Motor neuron (in vitro differentiated cells): ENCODE measurements at regions not wholly inside any gene's neighbourhood (a gene's known extent, or its start where the extent isn't known, plus 50 kb on each side); places are given as distances from the start of the nearest gene placed in this dataset.
"Not testable (repeated sequence)": the region's sequence is repeated elsewhere in the genome, so short reads cannot be mapped to it uniquely, and the experiment has no call there.

Experiments
- ATAC-seq, 8 experiments: fragments of 200-7000 bp; cut with Tn5 transposase; replicated peaks in 6 of 8; 2 replicates each; pipeline ENCODE4 v1.8.0; 2021; ENCODE audit warnings: mild to moderate bottlenecking in 8 of 8, moderate library complexity in 8 of 8
- H3K27ac ChIP-seq, 2 donors: fragments of 250-450 bp; sonication (Bioruptor Pico); 2 replicates each; pipeline ENCODE4 v1.9.0; 2021; ENCODE audit warnings: antibody characterized with exemption in 2 of 2, mild to moderate bottlenecking in 2 of 2, moderate library complexity in 1 of 2
- H3K4me1 ChIP-seq, 2 donors: fragments of 250-450 bp; sonication (Bioruptor Pico); replicated peaks in 1 of 2; 2 replicates each; pipeline ENCODE4 v1.6.1; 2021; ENCODE audit warnings: antibody characterized with exemption in 2 of 2, mild to moderate bottlenecking in 2 of 2, moderate library complexity in 1 of 2
- H3K4me3 ChIP-seq, 5 donors: fragments of 250-450 bp; sonication (Bioruptor Pico); 2 replicates each; pipeline ENCODE4 v1.9.0; 2021; ENCODE audit warnings: antibody characterized with exemption in 5 of 5, mild to moderate bottlenecking in 5 of 5, moderate library complexity in 4 of 5
- WGBS, 10 experiments: fragments of 450-650 bp; shearing (Covaris generic); methylation state at CpG; one replicate each; pipeline ENCODE4 v1.0.0; 2022; 5-methylcytosine and 5-hydroxymethylcytosine counted together
- in situ Hi-C, 9 experiments: fragments of 400-800 bp; cut with MboI; loops; one replicate each; pipeline ENCODE4 v1.15.0; 2021; ENCODE audit warnings: low sequenced_read_pairs in 9 of 9, low pct_unique_long_range_greater_than_20kb in 2 of 9; ENCODE audit not compliant: unreplicated experiment in 9 of 9

DNA sequence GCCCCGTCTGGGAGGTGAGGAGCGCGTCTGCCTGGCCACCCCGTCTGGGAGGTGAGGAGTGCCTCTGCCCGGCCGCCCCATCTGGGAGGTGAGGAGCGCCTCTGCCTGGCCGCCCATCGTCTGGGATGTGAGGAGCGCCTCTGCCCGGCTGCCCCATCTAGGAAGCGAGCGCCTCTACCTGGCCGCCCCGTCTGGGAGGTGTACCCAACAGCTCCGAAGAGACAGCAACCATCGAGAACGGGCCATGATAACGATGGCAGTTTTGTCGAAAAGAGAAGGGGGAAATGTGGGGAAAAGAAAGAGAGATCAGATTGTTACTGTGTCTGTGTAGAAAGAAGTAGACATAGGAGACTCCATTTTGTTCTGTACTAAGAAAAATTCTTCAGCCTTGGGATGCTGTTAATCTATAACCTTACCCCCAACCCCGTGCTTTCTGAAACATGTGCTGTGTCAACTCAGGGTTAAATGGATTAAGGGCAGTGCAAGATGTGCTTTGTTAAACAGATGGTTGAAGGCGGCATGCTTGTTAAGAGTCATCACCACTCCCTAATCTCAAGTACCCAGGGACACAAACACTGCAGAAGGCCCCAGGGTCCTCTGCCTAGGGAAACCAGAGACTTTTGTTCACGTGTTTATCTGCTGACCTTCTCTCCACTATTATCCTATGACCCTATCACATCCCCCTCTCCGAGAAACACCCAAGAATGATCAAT is 137.0 kb upstream of the PALMD start:
- 14 to 100% (median 53%) methylated on average over 1 to 10 of the region's 24 CpGs; no CpG with 5 or more reads in 2 of the 10 experiments for WGBS, 10 experiments
- H3K4me3 ChIP-seq, ATAC-seq, H3K27ac ChIP-seq, in situ Hi-C loops, H3K4me1 ChIP-seq: not testable (repeated sequence)

- H3K4me3 ChIP-seq, H3K27ac ChIP-seq, ATAC-seq, in situ Hi-C loops, H3K4me1 ChIP-seq: not testable (repeated sequence)
- WGBS, 10 experiments: 29 to 92% (median 78%) methylated on average over 1 to 6 of the region's 8 CpGs; no CpG with 5 or more reads in 1 of the 10 experiments
These were observed 130.9 kb upstream of the PALMD start for GRCh38 chr1:99514823-99515552.

- Histone ChIP-seq H3K4me3 (no peak overlapping the region), H3K27ac (no peak overlapping the region), H3K4me1 (no peaks in the 10 kb centered on the region)
- in situ Hi-C loops: no loop called here
- 20 to 100% (median 71%) methylated on average over 1 of the region's 1 CpG; no CpG with 5 or more reads in 2 of the 10 experiments for WGBS, 10 experiments
- ATAC-seq: no peak
These were observed 129.8 kb upstream of the PALMD start for GRCh38 chr1:99516141-99516540.

DNA sequence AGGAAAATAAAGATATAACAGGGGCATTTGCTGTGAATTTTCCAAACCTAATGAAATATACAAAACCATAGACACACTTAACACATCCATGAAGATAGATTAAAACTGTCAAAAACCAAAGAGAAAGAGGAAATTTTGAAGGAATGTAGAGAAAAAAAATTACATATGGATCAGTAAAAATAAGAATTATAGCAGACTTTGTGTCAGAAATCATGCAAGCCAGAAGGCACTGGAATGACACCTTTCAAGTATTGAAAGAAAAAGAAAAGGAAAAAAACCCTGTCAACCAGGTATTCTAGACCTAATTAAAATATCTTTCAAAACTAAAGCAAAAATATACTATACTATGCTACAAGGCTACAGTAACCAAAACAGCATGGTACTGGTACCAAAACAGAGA is 125.8 kb upstream of the PALMD start:
- in situ Hi-C loops: no loop called here
- Histone ChIP-seq H3K4me1 (no peaks in the 10 kb centered on the region), H3K27ac (no peak overlapping the region), H3K4me3 (no peak overlapping the region)
- ATAC-seq: no peak

- in situ Hi-C loops: no loop called here
- no peaks in the 10 kb centered on the region for H3K4me1 ChIP-seq
- 29 to 100% (median 83%) methylated on average over 1 of the region's 1 CpG; no CpG with 5 or more reads in 3 of the 10 experiments for WGBS, 10 experiments
- H3K4me3 ChIP-seq: no peak overlapping the region
- ATAC-seq: peak in 2 of 8 experiments; percentile 47 to 50
- no peak overlapping the region for H3K27ac ChIP-seq
These were observed 120.6 kb upstream of the PALMD start for GRCh38 chr1:99525331-99525730.

GRCh38 chr1:99527078-99527477 is 118.8 kb upstream of the PALMD start:
- peaks cover 10 to 11% of the 10 kb centered on the region in 2 donors for H3K4me1 ChIP-seq
- no peak overlapping the region for H3K27ac ChIP-seq
- ATAC-seq: peak in 3 of 8 experiments; percentile 31 to 59 (median 49)
- WGBS, 10 experiments: 40 to 100% (median 86%) methylated on average over 1 to 3 of the region's 3 CpGs; no CpG with 5 or more reads in 3 of the 10 experiments
- in situ Hi-C loops: no loop called here
- no peak overlapping the region for H3K4me3 ChIP-seq

DNA sequence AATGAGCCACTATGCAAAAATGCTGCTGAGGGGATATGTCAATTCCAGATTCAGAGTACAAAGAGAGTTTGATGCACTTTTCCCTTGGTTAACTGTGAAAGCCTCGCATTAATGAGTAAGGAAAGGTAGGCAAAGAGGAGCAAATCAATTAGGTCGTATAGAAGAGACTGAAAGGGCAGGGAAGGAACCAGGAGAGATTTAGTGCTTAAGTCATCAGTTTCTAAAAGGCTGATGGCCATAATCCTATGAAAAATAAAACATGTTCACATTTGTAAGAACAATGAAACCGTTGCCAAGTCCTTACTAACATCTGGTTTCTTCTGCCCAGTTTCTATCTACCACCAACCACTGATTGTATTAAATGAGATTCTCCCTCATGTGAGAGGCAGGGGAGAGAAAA is 118.4 kb upstream of the PALMD start:
- Histone ChIP-seq H3K4me1 (peaks cover 14 to 16% of the 10 kb centered on the region in 2 donors), H3K4me3 (no peak overlapping the region), H3K27ac (no peak overlapping the region)
- 0 to 85% (median 69%) methylated on average over 1 to 3 of the region's 3 CpGs; no CpG with 5 or more reads in 1 of the 10 experiments for WGBS, 10 experiments
- no peak for ATAC-seq
- in situ Hi-C loops: no loop called here

DNA sequence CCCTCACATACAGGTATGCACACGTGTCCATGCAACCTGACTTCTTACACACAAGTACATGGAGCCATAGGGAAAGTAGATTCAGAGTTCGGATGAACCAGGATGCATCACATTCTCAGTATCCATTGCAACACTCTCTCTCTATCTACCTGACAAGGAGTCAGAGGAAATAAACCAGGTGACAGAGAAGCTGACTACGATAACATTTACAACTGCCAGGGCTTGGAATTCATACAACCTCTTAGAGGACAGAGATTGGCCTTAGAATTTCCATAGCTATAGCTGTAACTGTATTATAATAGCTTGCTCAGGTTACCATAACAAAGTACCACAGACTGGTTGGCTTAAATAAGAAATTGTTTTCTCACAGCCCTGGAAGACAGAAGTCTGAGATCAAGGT is 116.9 kb upstream of the PALMD start:
- Histone ChIP-seq H3K4me1 (peaks cover 21 to 25% of the 10 kb centered on the region in 2 donors), H3K27ac (no peak overlapping the region), H3K4me3 (no peak overlapping the region)
- in situ Hi-C loops: no loop called here
- 40 to 100% (median 64%) methylated on average over 1 to 3 of the region's 3 CpGs; no CpG with 5 or more reads in 1 of the 10 experiments for WGBS, 10 experiments
- no peak for ATAC-seq

DNA sequence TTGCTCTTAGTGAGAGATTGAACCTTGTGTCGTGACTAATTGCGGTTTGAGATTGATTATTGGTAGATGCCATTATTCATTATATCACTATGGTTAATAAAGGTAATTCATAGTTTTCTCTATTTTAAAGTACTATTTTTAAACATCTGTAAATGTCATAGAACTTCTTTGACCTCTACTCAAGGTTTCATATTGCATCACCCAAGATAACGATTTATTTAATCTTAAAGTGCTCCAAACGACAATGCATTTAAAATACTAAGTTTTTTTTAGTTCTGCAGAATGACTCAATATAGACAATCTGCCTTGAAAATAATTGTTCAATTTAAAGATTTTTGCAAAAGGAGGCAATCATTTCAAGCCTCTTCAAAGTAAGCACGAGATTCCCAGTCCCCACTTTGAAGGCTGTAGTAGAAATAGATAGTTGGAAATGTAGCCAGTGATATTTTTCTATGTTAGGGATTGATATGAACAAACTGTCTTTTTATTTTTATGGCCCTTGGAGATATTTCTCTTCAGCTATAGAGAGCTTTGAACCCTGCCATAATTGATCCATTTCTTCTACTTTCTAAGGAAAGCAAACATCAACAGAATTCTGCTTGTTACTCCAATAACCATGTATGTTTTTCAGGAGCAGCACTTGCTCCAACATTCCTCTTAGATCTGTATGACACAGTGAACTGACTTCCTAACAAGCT is 114.2 kb upstream of the PALMD start:
- peak in 1 of 8 experiments; percentile 9 for ATAC-seq
- Histone ChIP-seq H3K4me1 (peaks cover 38 to 40% of the 10 kb centered on the region in 2 donors), H3K27ac (peak overlapping the region in 1 of 2 donors; percentile 15), H3K4me3 (no peak overlapping the region)
- in situ Hi-C loops: no loop called here
- 59 to 100% (median 82%) methylated on average over 3 to 5 of the region's 5 CpGs for WGBS, 10 experiments

DNA sequence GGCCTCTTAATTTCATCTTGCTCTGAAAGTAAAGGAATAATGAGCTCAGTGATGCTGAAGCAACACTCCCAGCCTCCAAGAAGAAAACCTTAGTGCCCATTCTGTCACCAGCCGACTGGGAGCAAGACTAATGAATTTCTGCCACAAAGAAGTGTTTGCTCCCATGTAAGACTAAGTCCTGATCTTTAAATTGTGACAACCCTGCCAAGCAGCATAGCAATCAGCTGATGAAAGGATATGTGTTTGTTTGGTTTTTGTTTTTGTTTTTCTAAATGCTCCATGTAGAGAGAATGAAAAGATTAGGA is 113.7 kb upstream of the PALMD start:
- WGBS, 10 experiments: 0 to 75% (median 5%) methylated on average over 1 of the region's 1 CpG; no CpG with 5 or more reads in 4 of the 10 experiments
- Histone ChIP-seq H3K4me1 (peaks cover 38 to 40% of the 10 kb centered on the region in 2 donors), H3K4me3 (no peak overlapping the region), H3K27ac (peak overlapping the region in 1 of 2 donors; percentile 15)
- in situ Hi-C loops: no loop called here
- ATAC-seq: peak in 5 of 8 experiments; percentile 73 to 80 (median 79)

- Histone ChIP-seq H3K4me1 (peaks cover 38 to 40% of the 10 kb centered on the region in 2 donors), H3K4me3 (no peak overlapping the region), H3K27ac (peak overlapping the region in 1 of 2 donors; percentile 38)
- peak in 7 of 8 experiments; percentile 29 to 67 (median 42) for ATAC-seq
- WGBS, 10 experiments: 34 to 82% (median 52%) methylated on average over 4 to 9 of the region's 9 CpGs
- in situ Hi-C loops: no loop called here
These were observed 111.8 kb upstream of the PALMD start for GRCh38 chr1:99533909-99534637.

DNA sequence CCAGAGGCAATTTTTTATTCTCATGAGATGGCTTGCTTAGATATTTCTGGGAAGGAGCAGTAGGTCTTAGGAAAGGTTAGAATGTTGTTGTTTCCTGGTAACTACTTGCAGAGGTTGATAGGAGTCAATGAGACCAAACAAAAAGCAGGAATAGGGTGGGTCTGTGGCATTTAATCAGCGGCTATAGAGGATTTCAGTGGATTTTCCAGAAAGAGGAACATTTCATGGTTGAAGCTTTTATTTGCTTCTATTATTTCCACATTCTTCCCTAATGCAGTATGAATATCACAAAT is 111.3 kb upstream of the PALMD start:
- in situ Hi-C loops: no loop called here
- ATAC-seq: peak; percentile 37 to 83 (median 64)
- Histone ChIP-seq H3K4me1 (peaks cover 38 to 40% of the 10 kb centered on the region in 2 donors), H3K27ac (peak overlapping the region in 1 of 2 donors; percentile 38), H3K4me3 (no peak overlapping the region)
- 13 to 80% (median 58%) methylated on average over 1 of the region's 1 CpG; no CpG with 5 or more reads in 2 of the 10 experiments for WGBS, 10 experiments
